ENCODE measurements at regions not wholly inside any gene's neighbourhood (a gene's known extent, or its start where the extent isn't known, plus 50 kb on each side); places are given as distances from the start of the nearest gene placed in this dataset.
"Not testable (repeated sequence)": the region's sequence is repeated elsewhere in the genome, so short reads cannot be mapped to it uniquely, and the experiment has no call there.

- no peak for TF ChIP-seq CTCF (IDR thresholded peaks at IDR 0.05; ENCODE audit: insufficient read depth, low read length, poor library complexity, severe bottlenecking)
- H3K36me3 ChIP-seq (ENCODE audit: control insufficient read depth, insufficient read depth, low read length), result no peaks in the 10 kb centered on the region
- DNase-seq (ENCODE audit: extremely low read depth, insufficient read length), result no peak
- no peak overlapping the region for H3K4me3 ChIP-seq (replicated peaks; ENCODE audit: low read depth, low read length)
- H3K27me3 ChIP-seq (replicated peaks; ENCODE audit: control insufficient read depth, insufficient read depth, low read length), result no peaks in the 10 kb centered on the region; the same call in 1 of the 2 replicates
Observed at GRCh38 chr3:66931291-66931690, 66.8 kb upstream of the KBTBD8 start.

GRCh38 chr3:66931699-66932098, 66.4 kb upstream of the KBTBD8 start:
- Histone ChIP-seq H3K27me3 (replicated peaks; ENCODE audit: control insufficient read depth, insufficient read depth, low read length) (no peaks in the 10 kb centered on the region; the same call in 1 of the 2 replicates), H3K36me3 (ENCODE audit: control insufficient read depth, insufficient read depth, low read length) (no peaks in the 10 kb centered on the region), H3K4me3 (replicated peaks; ENCODE audit: low read depth, low read length) (no peak overlapping the region)
- no peak for DNase-seq (ENCODE audit: extremely low read depth, insufficient read length)
- no peak for TF ChIP-seq CTCF (IDR thresholded peaks at IDR 0.05; ENCODE audit: insufficient read depth, low read length, poor library complexity, severe bottlenecking)

GRCh38 chr3:66933233-66933632, 64.9 kb upstream of the KBTBD8 start:
- no peak for TF ChIP-seq CTCF (IDR thresholded peaks at IDR 0.05; ENCODE audit: insufficient read depth, low read length, poor library complexity, severe bottlenecking)
- Histone ChIP-seq H3K4me3 (replicated peaks; ENCODE audit: low read depth, low read length) (no peak overlapping the region), H3K36me3 (ENCODE audit: control insufficient read depth, insufficient read depth, low read length) (no peaks in the 10 kb centered on the region), H3K27me3 (replicated peaks; ENCODE audit: control insufficient read depth, insufficient read depth, low read length) (no peaks in the 10 kb centered on the region; the same call in 1 of the 2 replicates)
- no peak for DNase-seq (ENCODE audit: extremely low read depth, insufficient read length)

- H3K27me3 ChIP-seq (replicated peaks; ENCODE audit: control insufficient read depth, insufficient read depth, low read length), result no peaks in the 10 kb centered on the region; the same call in 1 of the 2 replicates
- no peak overlapping the region for H3K4me3 ChIP-seq (replicated peaks; ENCODE audit: low read depth, low read length)
- no peak for TF ChIP-seq CTCF (IDR thresholded peaks at IDR 0.05; ENCODE audit: insufficient read depth, low read length, poor library complexity, severe bottlenecking)
Observed at GRCh38 chr3:66934041-66934440, 64.1 kb upstream of the KBTBD8 start.

GRCh38 chr3:66934725-66935124, 63.4 kb upstream of the KBTBD8 start:
- TF ChIP-seq CTCF (IDR thresholded peaks at IDR 0.05; ENCODE audit: insufficient read depth, low read length, poor library complexity, severe bottlenecking), result no peak
- Histone ChIP-seq H3K27me3 (replicated peaks; ENCODE audit: control insufficient read depth, insufficient read depth, low read length) (no peaks in the 10 kb centered on the region; the same call in 1 of the 2 replicates), H3K4me3 (replicated peaks; ENCODE audit: low read depth, low read length) (no peak overlapping the region), H3K36me3 (ENCODE audit: control insufficient read depth, insufficient read depth, low read length) (no peaks in the 10 kb centered on the region)
- no peak for DNase-seq (ENCODE audit: extremely low read depth, insufficient read length)

More at GRCh38 chr3:66934041-66934440, 64.1 kb upstream of the KBTBD8 start:
- no peaks in the 10 kb centered on the region for H3K36me3 ChIP-seq (ENCODE audit: control insufficient read depth, insufficient read depth, low read length)
- DNase-seq (ENCODE audit: extremely low read depth, insufficient read length), result no peak

- H3K4me3 ChIP-seq (replicated peaks; ENCODE audit: low read depth, low read length); H3K36me3 ChIP-seq (ENCODE audit: control insufficient read depth, insufficient read depth, low read length); H3K27me3 ChIP-seq (replicated peaks; ENCODE audit: control insufficient read depth, insufficient read depth, low read length); DNase-seq (ENCODE audit: extremely low read depth, insufficient read length): not testable (repeated sequence)
Observed at GRCh38 chr3:66937041-66937440, 61.1 kb upstream of the KBTBD8 start.

Data from GM06990 (cell line).